HepG2 (cell line): ENCODE measurements at regions not wholly inside any gene's neighbourhood (a gene's known extent, or its start where the extent isn't known, plus 50 kb on each side); places are given as distances from the start of the nearest gene placed in this dataset.

Source experiments
- ARNTL ChIP-seq: sonication (generic); formaldehyde crosslinking; IDR thresholded peaks from 2 replicates; pipeline ENCODE4 v1.4.0; 2020; ENCODE audit warnings: mild to moderate bottlenecking, missing genetic modification reagents
- BCL3 ChIP-seq: sonication (generic); formaldehyde crosslinking; IDR thresholded peaks from 2 replicates; pipeline ENCODE4 v1.5.1; 2020; ENCODE audit warnings: mild to moderate bottlenecking, missing genetic modification reagents, moderate library complexity
- CENPBD1 ChIP-seq: sonication (generic); formaldehyde crosslinking; IDR thresholded peaks from 2 replicates; pipeline ENCODE4 v1.8.0; 2022; ENCODE audit warnings: missing genetic modification reagents, low read depth, mild to moderate bottlenecking, borderline replicate concordance
- CENPT ChIP-seq: sonication (generic); formaldehyde crosslinking; IDR thresholded peaks from 2 replicates; pipeline ENCODE4 v1.8.0; 2022; ENCODE audit warnings: low read depth, mild to moderate bottlenecking, moderate library complexity, missing genetic modification reagents
- CENPX ChIP-seq: sonication (generic); formaldehyde crosslinking; IDR thresholded peaks from 2 replicates; pipeline ENCODE4 v1.9.0; 2021; ENCODE audit warnings: mild to moderate bottlenecking, missing genetic modification reagents, moderate library complexity
- GFI1 ChIP-seq: sonication (generic); formaldehyde crosslinking; IDR thresholded peaks from 2 replicates; pipeline ENCODE4 v1.5.0; 2020; ENCODE audit warnings: missing genetic modification reagents, mild to moderate bottlenecking, borderline replicate concordance
- IRF1 ChIP-seq: sonication (generic); formaldehyde crosslinking; IDR thresholded peaks from 2 replicates; pipeline ENCODE4 v1.4.0; 2020; ENCODE audit warnings: low read depth, mild to moderate bottlenecking, missing genetic modification reagents
- JDP2 ChIP-seq: sonication (generic); formaldehyde crosslinking; IDR thresholded peaks from 2 replicates; pipeline ENCODE4 v1.8.1; 2022; ENCODE audit warnings: missing genetic modification reagents, borderline replicate concordance
- KLF15 ChIP-seq: sonication (generic); formaldehyde crosslinking; IDR thresholded peaks from 2 replicates; pipeline ENCODE4 v1.8.1; 2023; ENCODE audit warnings: borderline replicate concordance, mild to moderate bottlenecking, inconsistent platforms, missing genetic modification reagents, mixed read lengths
- LRRFIP1 ChIP-seq: sonication (generic); formaldehyde crosslinking; conservative IDR thresholded peaks from 2 replicates; pipeline ENCODE4 v1.4.0; 2020; ENCODE audit warnings: missing genetic modification reagents
- POGZ ChIP-seq: sonication (generic); formaldehyde crosslinking; IDR thresholded peaks from 2 replicates; pipeline ENCODE4 v1.4.0; 2020; ENCODE audit warnings: mild to moderate bottlenecking, missing genetic modification reagents
- RNF2 ChIP-seq: fragments of 450-650 bp; conservative IDR thresholded peaks from 2 replicates; pipeline ENCODE4 v1.6.1; 2016; ENCODE audit warnings: low read depth
- SALL1 ChIP-seq: sonication (generic); formaldehyde crosslinking; IDR thresholded peaks from 2 replicates; pipeline ENCODE4 v1.8.0; 2022; ENCODE audit warnings: mild to moderate bottlenecking, missing genetic modification reagents
- SALL2 ChIP-seq: sonication (generic); formaldehyde crosslinking; IDR thresholded peaks from 2 replicates; pipeline ENCODE4 v1.8.1; 2023; ENCODE audit warnings: mild to moderate bottlenecking, missing genetic modification reagents, inconsistent platforms
- SNAPC2 ChIP-seq: sonication (generic); formaldehyde crosslinking; IDR thresholded peaks from 2 replicates; pipeline ENCODE4 v1.8.1; 2022; ENCODE audit warnings: mild to moderate bottlenecking, missing genetic modification reagents
- SP4 ChIP-seq: sonication (generic); formaldehyde crosslinking; IDR thresholded peaks from 2 replicates; pipeline ENCODE4 v1.8.1; 2023; ENCODE audit warnings: mild to moderate bottlenecking, missing genetic modification reagents
- ZIK1 ChIP-seq: sonication (generic); formaldehyde crosslinking; IDR thresholded peaks from 2 replicates; pipeline ENCODE4 v1.5.0; 2020; ENCODE audit warnings: mild to moderate bottlenecking, low read depth, missing genetic modification reagents, borderline replicate concordance
- ZNF496 ChIP-seq: sonication (generic); formaldehyde crosslinking; IDR thresholded peaks from 2 replicates; pipeline ENCODE4 v1.8.1; 2023; ENCODE audit warnings: mild to moderate bottlenecking, moderate library complexity, missing genetic modification reagents; ENCODE audit not compliant: insufficient replicate concordance
- ZNF792 ChIP-seq: IDR thresholded peaks from 2 replicates; pipeline ENCODE4 v1.6.1; 2016
- ZSCAN20 ChIP-seq: sonication (generic); formaldehyde crosslinking; IDR thresholded peaks from 2 replicates; pipeline ENCODE4 v1.4.0; 2020; ENCODE audit warnings: missing genetic modification reagents, mild to moderate bottlenecking, borderline replicate concordance
- TF ChIP-seq, protein P1 (sequence below): sonication (generic); formaldehyde crosslinking; conservative IDR thresholded peaks from 2 replicates; pipeline ENCODE4 v1.4.0; 2020; ENCODE audit warnings: missing genetic modification reagents
- TF ChIP-seq, protein P2 (sequence below): sonication (generic); formaldehyde crosslinking; IDR thresholded peaks from 2 replicates; pipeline ENCODE4 v1.8.1; 2022; ENCODE audit warnings: low read depth, mild to moderate bottlenecking, missing genetic modification reagents

- TF ChIP-seq, protein P1, sequence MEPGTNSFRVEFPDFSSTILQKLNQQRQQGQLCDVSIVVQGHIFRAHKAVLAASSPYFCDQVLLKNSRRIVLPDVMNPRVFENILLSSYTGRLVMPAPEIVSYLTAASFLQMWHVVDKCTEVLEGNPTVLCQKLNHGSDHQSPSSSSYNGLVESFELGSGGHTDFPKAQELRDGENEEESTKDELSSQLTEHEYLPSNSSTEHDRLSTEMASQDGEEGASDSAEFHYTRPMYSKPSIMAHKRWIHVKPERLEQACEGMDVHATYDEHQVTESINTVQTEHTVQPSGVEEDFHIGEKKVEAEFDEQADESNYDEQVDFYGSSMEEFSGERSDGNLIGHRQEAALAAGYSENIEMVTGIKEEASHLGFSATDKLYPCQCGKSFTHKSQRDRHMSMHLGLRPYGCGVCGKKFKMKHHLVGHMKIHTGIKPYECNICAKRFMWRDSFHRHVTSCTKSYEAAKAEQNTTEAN (CRISPR knock-in tag) = peak; percentile 73
- TF ChIP-seq ZNF792 (CRISPR knock-in tag) (peak; percentile 90; the same call in 1 of the 2 replicates), CENPBD1 (CRISPR knock-in tag) (no peak), SALL1 (CRISPR knock-in tag) (peak; percentile 97), IRF1 (no peak), SALL2 (CRISPR knock-in tag) (peak; percentile 56; the same call in 1 of the 2 replicates), POGZ (CRISPR knock-in tag) (peak; percentile 98), GFI1 (CRISPR knock-in tag) (no peak), RNF2 (peak; percentile 90; the same call in 1 of the 2 replicates), BCL3 (CRISPR knock-in tag) (no peak), CENPX (CRISPR knock-in tag) (no peak), SNAPC2 (CRISPR knock-in tag) (no peak), SP4 (CRISPR knock-in tag) (no peak), ZSCAN20 (CRISPR knock-in tag) (no peak), ZIK1 (CRISPR knock-in tag) (no peak), CENPT (CRISPR knock-in tag) (no peak), LRRFIP1 (CRISPR knock-in tag) (no peak), KLF15 (CRISPR knock-in tag) (no peak), JDP2 (CRISPR knock-in tag) (no peak), ARNTL (peak; percentile 63; the same call in 1 of the 2 replicates), ZNF496 (CRISPR knock-in tag) (no peak)
- TF ChIP-seq, protein P2, sequence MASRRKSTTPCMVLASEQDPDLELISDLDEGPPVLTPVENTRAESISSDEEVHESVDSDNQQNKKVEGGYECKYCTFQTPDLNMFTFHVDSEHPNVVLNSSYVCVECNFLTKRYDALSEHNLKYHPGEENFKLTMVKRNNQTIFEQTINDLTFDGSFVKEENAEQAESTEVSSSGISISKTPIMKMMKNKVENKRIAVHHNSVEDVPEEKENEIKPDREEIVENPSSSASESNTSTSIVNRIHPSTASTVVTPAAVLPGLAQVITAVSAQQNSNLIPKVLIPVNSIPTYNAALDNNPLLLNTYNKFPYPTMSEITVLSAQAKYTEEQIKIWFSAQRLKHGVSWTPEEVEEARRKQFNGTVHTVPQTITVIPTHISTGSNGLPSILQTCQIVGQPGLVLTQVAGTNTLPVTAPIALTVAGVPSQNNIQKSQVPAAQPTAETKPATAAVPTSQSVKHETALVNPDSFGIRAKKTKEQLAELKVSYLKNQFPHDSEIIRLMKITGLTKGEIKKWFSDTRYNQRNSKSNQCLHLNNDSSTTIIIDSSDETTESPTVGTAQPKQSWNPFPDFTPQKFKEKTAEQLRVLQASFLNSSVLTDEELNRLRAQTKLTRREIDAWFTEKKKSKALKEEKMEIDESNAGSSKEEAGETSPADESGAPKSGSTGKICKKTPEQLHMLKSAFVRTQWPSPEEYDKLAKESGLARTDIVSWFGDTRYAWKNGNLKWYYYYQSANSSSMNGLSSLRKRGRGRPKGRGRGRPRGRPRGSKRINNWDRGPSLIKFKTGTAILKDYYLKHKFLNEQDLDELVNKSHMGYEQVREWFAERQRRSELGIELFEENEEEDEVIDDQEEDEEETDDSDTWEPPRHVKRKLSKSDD = no peak
Measured at GRCh38 chr4:37008199-37008598, 236.3 kb upstream of the NWD2 start (continued).
